SU-DHL-6 (cell line): ENCODE measurements at regions not wholly inside any gene's neighbourhood (a gene's known extent, or its start where the extent isn't known, plus 50 kb on each side); places are given as distances from the start of the nearest gene placed in this dataset.

ENCODE experiments used
- H2AFZ ChIP-seq: fragments of 200-600 bp; sonication (generic); 2 replicates; pipeline ENCODE4 v1.6.1; 2014; ENCODE audit warnings: low read depth, mild to moderate bottlenecking, moderate library complexity, mixed read lengths, antibody characterized with exemption, low read length; ENCODE audit not compliant: severe bottlenecking
- H3F3A ChIP-seq: fragments of 200-600 bp; shearing (Covaris generic); 2 replicates; pipeline ENCODE4 v1.6.0; 2016; ENCODE audit warnings: antibody characterized with exemption, mild to moderate bottlenecking; ENCODE audit not compliant: insufficient read depth
- H3K27ac ChIP-seq: fragments of 200-600 bp; sonication (generic); 2 replicates; pipeline ENCODE4 v1.5.1; 2016; ENCODE audit warnings: low read depth, mild to moderate bottlenecking, low read length, moderate library complexity, mixed read lengths
- H3K27me3 ChIP-seq: fragments of 200-600 bp; sonication (generic), shearing (Covaris generic); 2 replicates; pipeline ENCODE4 v1.6.0; 2014; ENCODE audit warnings: mild to moderate bottlenecking, low read length
- H3K36me3 ChIP-seq: fragments of 200-600 bp; sonication (generic); 2 replicates; pipeline ENCODE4 v1.6.1; 2014; ENCODE audit warnings: mild to moderate bottlenecking, low read length, mixed read lengths
- H3K4me2 ChIP-seq: fragments of 300-600, 200-600 bp; shearing (Covaris generic), sonication (generic); 2 replicates; pipeline ENCODE4 v1.6.0; 2014; ENCODE audit warnings: low read length, low read depth, mild to moderate bottlenecking; ENCODE audit not compliant: poor library complexity, severe bottlenecking
- H3K4me3 ChIP-seq: fragments of 200-600 bp; sonication (generic); 2 replicates; pipeline ENCODE4 v1.5.1; 2014; ENCODE audit warnings: antibody characterized with exemption, low read length, mild to moderate bottlenecking, mixed read lengths; ENCODE audit not compliant: insufficient read depth, poor library complexity, severe bottlenecking
- H3K79me2 ChIP-seq: fragments of 200-600 bp; sonication (generic); 2 replicates; pipeline ENCODE4 v1.6.1; 2014; ENCODE audit warnings: mild to moderate bottlenecking, low read length, moderate library complexity; ENCODE audit not compliant: insufficient read depth
- H3K9ac ChIP-seq: fragments of 200-600 bp; sonication (generic); 2 replicates; pipeline ENCODE4 v1.7.0; 2014; ENCODE audit warnings: mild to moderate bottlenecking, low read length
- H3K9me2 ChIP-seq: fragments of 200-600 bp; sonication (generic); replicated peaks from 2 replicates; pipeline ENCODE4 v1.6.1; 2014; ENCODE audit warnings: low read length; ENCODE audit not compliant: insufficient read depth
- H3K9me3 ChIP-seq: fragments of 200-600 bp; sonication (generic); 2 replicates; pipeline ENCODE4 v1.6.1; 2014; ENCODE audit warnings: low read length, mixed read lengths; ENCODE audit not compliant: insufficient read depth
- H4K20me1 ChIP-seq: fragments of 200-600 bp; sonication (generic); 2 replicates; pipeline ENCODE4 v1.6.1; 2014; ENCODE audit warnings: low read depth, mild to moderate bottlenecking, antibody characterized with exemption, low read length, moderate library complexity, mixed read lengths
- CTCF ChIP-seq: fragments of 200-600 bp; sonication (generic); IDR thresholded peaks from one replicate; pipeline ENCODE4 v1.5.1; 2017; ENCODE audit warnings: antibody characterized with exemption, mild to moderate bottlenecking, low read length, moderate library complexity; ENCODE audit not compliant: insufficient read depth, poor library complexity, severe bottlenecking
- EZH2phosphoT487 ChIP-seq: fragments of 200-600 bp; sonication (generic), shearing (Covaris generic); conservative IDR thresholded peaks from 2 replicates; pipeline ENCODE4 v1.6.1; 2018; ENCODE audit warnings: mild to moderate bottlenecking, antibody characterized with exemption, low read length, moderate library complexity, mixed read lengths

GRCh38 chr18:25814841-25815458 is 275.5 kb downstream of the SS18 start:
- H3K4me2 ChIP-seq, result no peak overlapping the region
- H3K79me2 ChIP-seq, result no peaks in the 10 kb centered on the region
- no peaks in the 10 kb centered on the region for H3K27me3 ChIP-seq
- H3K9me2 ChIP-seq, result no peaks in the 10 kb centered on the region
- no peak overlapping the region for H3K27ac ChIP-seq
- no peak overlapping the region for H3K9ac ChIP-seq
- no peak overlapping the region for H3K4me3 ChIP-seq
- no peaks in the 10 kb centered on the region for H3K9me3 ChIP-seq
- H2AFZ ChIP-seq, result peak overlapping the region; percentile 8
- H4K20me1 ChIP-seq, result no peaks in the 10 kb centered on the region
- H3K36me3 ChIP-seq, result no peaks in the 10 kb centered on the region
- H3F3A ChIP-seq, result no peaks in the 10 kb centered on the region
- TF ChIP-seq CTCF (no peak), EZH2phosphoT487 (no peak)

- no peaks in the 10 kb centered on the region for H3K9me3 ChIP-seq
- H3K4me2 ChIP-seq, result no peak overlapping the region
- H3K4me3 ChIP-seq, result no peak overlapping the region
- no peak overlapping the region for H2AFZ ChIP-seq
- H3K9ac ChIP-seq, result no peak overlapping the region
- H4K20me1 ChIP-seq, result no peaks in the 10 kb centered on the region
- TF ChIP-seq CTCF (no peak), EZH2phosphoT487 (no peak)
- H3K79me2 ChIP-seq, result no peaks in the 10 kb centered on the region
- H3K36me3 ChIP-seq, result no peaks in the 10 kb centered on the region
- no peaks in the 10 kb centered on the region for H3F3A ChIP-seq
- H3K27ac ChIP-seq, result no peak overlapping the region
- H3K9me2 ChIP-seq, result no peaks in the 10 kb centered on the region
- no peaks in the 10 kb centered on the region for H3K27me3 ChIP-seq
These were observed 277.3 kb downstream of the SS18 start for GRCh38 chr18:25813110-25813509.

GRCh38 chr18:25810736-25811135 is 279.7 kb downstream of the SS18 start:
- Histone ChIP-seq H3K36me3 (no peaks in the 10 kb centered on the region), H3K9ac (no peak overlapping the region), H3K4me2 (no peak overlapping the region), H2AFZ (no peak overlapping the region), H3K79me2 (no peaks in the 10 kb centered on the region), H3K27me3 (no peaks in the 10 kb centered on the region), H3K4me3 (no peak overlapping the region), H3K9me3 (no peaks in the 10 kb centered on the region), H3K27ac (no peak overlapping the region), H4K20me1 (no peaks in the 10 kb centered on the region), H3F3A (no peaks in the 10 kb centered on the region), H3K9me2 (no peaks in the 10 kb centered on the region)
- TF ChIP-seq EZH2phosphoT487 (no peak), CTCF (no peak)
